ENCODE measurements at regions not wholly inside any gene's neighbourhood (a gene's known extent, or its start where the extent isn't known, plus 50 kb on each side); places are given as distances from the start of the nearest gene placed in this dataset.

GRCh38 chr3:177441813-177442646 lies 244.7 kb upstream of the TBL1XR1 start:
- no TSS peak for BruUV-seq (replicated peaks)
- H3K36me3 ChIP-seq (replicated peaks in 1 of 2; ENCODE audit: control insufficient read depth in 1 of 2, insufficient read depth in 2 of 2, low read length in 2 of 2), result no peaks in the 10 kb centered on the region
- no peaks in the 10 kb centered on the region for H3K4me1 ChIP-seq (ENCODE audit: insufficient read depth, low read length)
- in situ Hi-C loops (cut with HindIII; ENCODE audit: extremely low pct_ligation_motif_present, low pct_unique_long_range_greater_than_20kb), result loop anchor here (25.0 kb wide), 1 partner anchor 930 kb away; no protein-coding TSS in a partner anchor
- no peaks in the 10 kb centered on the region; a peak in 1 of 5 replicates for H3K27me3 ChIP-seq (ENCODE audit: control insufficient read depth in 1 of 2, insufficient read depth in 2 of 2, low read length in 2 of 2)
- FAIRE-seq, result no peak
- H3K9me3 ChIP-seq (ENCODE audit: low read length), result no peaks in the 10 kb centered on the region
- no peak overlapping the region for H3K4me2 ChIP-seq (ENCODE audit: low read depth, low read length)
- WGBS (ENCODE audit: low lambda C conversion rate), result 70% methylated on average over 12 of the region's 12 CpGs
- H3K79me2 ChIP-seq (ENCODE audit: insufficient read depth, low read length), result no peaks in the 10 kb centered on the region
- no peak overlapping the region for H3K27ac ChIP-seq (ENCODE audit: extremely low read length, insufficient read depth, low read length)
- ChIA-PET POLR2A (no interaction called here), CTCF (ENCODE audit: low intra/inter-chr PET ratio, low total read pairs) (no interaction called here)
- no peak overlapping the region for H3K9ac ChIP-seq (ENCODE audit: insufficient read depth, low read depth, low read length)
- H4K20me1 ChIP-seq (ENCODE audit: insufficient read depth, low read length), result no peaks in the 10 kb centered on the region
- no peak for ATAC-seq
- intact Hi-C loops (cut with micrococcal nuclease; ENCODE audit: unreplicated experiment), result no loop called here
- DNase-seq (ENCODE audit: low spot score), result no peak
- no peak overlapping the region for H3K4me3 ChIP-seq (replicated peaks in 1 of 3; ENCODE audit: insufficient read depth in 1 of 3, low read depth in 2 of 3, low read length in 3 of 3)
- H2AFZ ChIP-seq (ENCODE audit: low read length), result no peak overlapping the region
- no peak for TF ChIP-seq NCOA5 (CRISPR knock-in tag; IDR thresholded peaks at IDR 0.05)
- no peak for TF ChIP-seq REST (IDR thresholded peaks at IDR 0.05; ENCODE audit: borderline replicate concordance in 1 of 2, low read depth in 1 of 2, low read length in 2 of 2)
- no peak for TF ChIP-seq ZC3H13 (CRISPR knock-in tag; IDR thresholded peaks at IDR 0.05)
- no peak for TF ChIP-seq PCBP1 (IDR thresholded peaks at IDR 0.05; ENCODE audit: borderline replicate concordance, low read depth, low read length)
- TF ChIP-seq ZNF414 (CRISPR knock-in tag; IDR thresholded peaks at IDR 0.05), result no peak
- no peak for TF ChIP-seq ZNF557 (CRISPR knock-in tag; IDR thresholded peaks at IDR 0.05)
- no peak for TF ChIP-seq ZNF331 (CRISPR knock-in tag; IDR thresholded peaks at IDR 0.05)
- no peak for TF ChIP-seq ATAD3A (CRISPR knock-in tag; IDR thresholded peaks at IDR 0.05)
- TF ChIP-seq YEATS2 (CRISPR knock-in tag; IDR thresholded peaks at IDR 0.05; ENCODE audit: borderline replicate concordance), result no peak
- no peak for TF ChIP-seq SSRP1 (CRISPR knock-in tag; IDR thresholded peaks at IDR 0.05)
- TF ChIP-seq SRY (CRISPR knock-in tag; IDR thresholded peaks at IDR 0.05), result no peak
- TF ChIP-seq FOXA1 (IDR thresholded peaks at IDR 0.05), result no peak
- TF ChIP-seq FOXA1 (CRISPR knock-in tag; IDR thresholded peaks at IDR 0.05), result no peak
- TF ChIP-seq XRCC5 (optimal IDR thresholded peaks at IDR 0.05; ENCODE audit: low read length), result no peak
- no peak for TF ChIP-seq PRDM4 (CRISPR knock-in tag; IDR thresholded peaks at IDR 0.05; ENCODE audit: borderline replicate concordance)
- TF ChIP-seq ZNF317 (CRISPR knock-in tag; IDR thresholded peaks at IDR 0.05), result no peak
- TF ChIP-seq FOXM1 (CRISPR knock-in tag; IDR thresholded peaks at IDR 0.05), result no peak
